GM21576 (cell line): ENCODE measurements at regions not wholly inside any gene's neighbourhood (a gene's known extent, or its start where the extent isn't known, plus 50 kb on each side); places are given as distances from the start of the nearest gene placed in this dataset.
"Not testable (repeated sequence)": the region's sequence is repeated elsewhere in the genome, so short reads cannot be mapped to it uniquely, and the experiment has no call there.

ENCODE experiments used
- ATAC-seq: cut with Tn5 transposase; IDR thresholded peaks from one replicate; pipeline ENCODE4 v1.9.1; 2021; ENCODE audit warnings: mild to moderate bottlenecking, moderate library complexity; ENCODE audit not compliant: unreplicated experiment

- not testable (repeated sequence) for ATAC-seq
Measured at GRCh38 chr7:67358738-67359137, 362.1 kb downstream of the TYW1 start.

GRCh38 chr7:67359900-67360299 lies 363.3 kb downstream of the TYW1 start:
- no peak for ATAC-seq

- ATAC-seq = no peak
Measured at GRCh38 chr7:67361150-67361549, 364.5 kb downstream of the TYW1 start.

- no peak for ATAC-seq
Measured at GRCh38 chr7:67364441-67365017, 367.9 kb downstream of the TYW1 start.

GRCh38 chr7:67371429-67372305 lies 375.0 kb downstream of the TYW1 start:
- ATAC-seq = peak; percentile 91

- not testable (repeated sequence) for ATAC-seq
Measured at GRCh38 chr7:67373389-67373788, 376.8 kb downstream of the TYW1 start.

GRCh38 chr7:67375427-67375826 lies 378.8 kb downstream of the TYW1 start:
- no peak for ATAC-seq

- ATAC-seq = peak; percentile 85
Measured at GRCh38 chr7:67377939-67378862, 381.6 kb downstream of the TYW1 start.

GRCh38 chr7:67380326-67380725 lies 383.7 kb downstream of the TYW1 start:
- no peak for ATAC-seq

GRCh38 chr7:67380858-67381257 lies 384.2 kb downstream of the TYW1 start:
- ATAC-seq = no peak

GRCh38 chr7:67387851-67388250 lies 391.2 kb downstream of the TYW1 start:
- no peak for ATAC-seq

GRCh38 chr7:67391168-67391567 lies 394.5 kb downstream of the TYW1 start:
- ATAC-seq = no peak

GRCh38 chr7:67392596-67393438 lies 396.2 kb downstream of the TYW1 start:
- ATAC-seq = no peak

GRCh38 chr7:67393903-67394302 lies 397.3 kb downstream of the TYW1 start:
- ATAC-seq = no peak

- no peak for ATAC-seq
Measured at GRCh38 chr7:67398916-67399315, 402.3 kb downstream of the TYW1 start.

GRCh38 chr7:67401492-67401891 lies 404.9 kb downstream of the TYW1 start:
- ATAC-seq = no peak

- ATAC-seq = no peak
Measured at GRCh38 chr7:67402280-67402679, 405.6 kb downstream of the TYW1 start.

- ATAC-seq = no peak
Measured at GRCh38 chr7:67406976-67407375, 410.3 kb downstream of the TYW1 start.

- ATAC-seq = no peak
Measured at GRCh38 chr7:67407392-67408071, 410.9 kb downstream of the TYW1 start.

- ATAC-seq = no peak
Measured at GRCh38 chr7:67408109-67408508, 411.5 kb downstream of the TYW1 start.
